ENCODE measurements at regions not wholly inside any gene's neighbourhood (a gene's known extent, or its start where the extent isn't known, plus 50 kb on each side); places are given as distances from the start of the nearest gene placed in this dataset.

- DNase-seq (ENCODE audit: insufficient read length, low spot score) (no peak), FAIRE-seq (no peak)
- TF ChIP-seq POLR2A (IDR thresholded peaks at IDR 0.05; ENCODE audit: low read depth, low read length) = no peak
- no peak for TF ChIP-seq POU2F2 (IDR thresholded peaks at IDR 0.05; ENCODE audit: low read depth, low read length)
- TF ChIP-seq TAF1 (IDR thresholded peaks at IDR 0.05; ENCODE audit: low read depth, low read length) = no peak
- no peak for TF ChIP-seq POLR2AphosphoS5 (IDR thresholded peaks at IDR 0.05; ENCODE audit: low read depth, low read length)
- TF ChIP-seq PAX5 (IDR thresholded peaks at IDR 0.05; ENCODE audit: insufficient read depth, low read length, severe bottlenecking) = no peak
- TF ChIP-seq SPI1 (IDR thresholded peaks at IDR 0.05; ENCODE audit: low read depth, low read length) = no peak
These were observed 810.6 kb upstream of the NR2F2 start for GRCh38 chr15:95519887-95520286.

GRCh38 chr15:95520511-95520910 is 810.0 kb upstream of the NR2F2 start:
- FAIRE-seq = no peak
- no peak for DNase-seq (ENCODE audit: insufficient read length, low spot score)
- TF ChIP-seq PAX5 (IDR thresholded peaks at IDR 0.05; ENCODE audit: insufficient read depth, low read length, severe bottlenecking) = no peak
- no peak for TF ChIP-seq POLR2A (IDR thresholded peaks at IDR 0.05; ENCODE audit: low read depth, low read length)
- TF ChIP-seq POU2F2 (IDR thresholded peaks at IDR 0.05; ENCODE audit: low read depth, low read length) = no peak
- TF ChIP-seq TAF1 (IDR thresholded peaks at IDR 0.05; ENCODE audit: low read depth, low read length) = no peak
- no peak for TF ChIP-seq SPI1 (IDR thresholded peaks at IDR 0.05; ENCODE audit: low read depth, low read length)
- TF ChIP-seq POLR2AphosphoS5 (IDR thresholded peaks at IDR 0.05; ENCODE audit: low read depth, low read length) = no peak

GRCh38 chr15:95520922-95521321 is 809.6 kb upstream of the NR2F2 start:
- FAIRE-seq (no peak), DNase-seq (ENCODE audit: insufficient read length, low spot score) (no peak)
- no peak for TF ChIP-seq SPI1 (IDR thresholded peaks at IDR 0.05; ENCODE audit: low read depth, low read length)
- no peak for TF ChIP-seq POLR2AphosphoS5 (IDR thresholded peaks at IDR 0.05; ENCODE audit: low read depth, low read length)
- TF ChIP-seq PAX5 (IDR thresholded peaks at IDR 0.05; ENCODE audit: insufficient read depth, low read length, severe bottlenecking) = no peak
- no peak for TF ChIP-seq TAF1 (IDR thresholded peaks at IDR 0.05; ENCODE audit: low read depth, low read length)
- TF ChIP-seq POLR2A (IDR thresholded peaks at IDR 0.05; ENCODE audit: low read depth, low read length) = no peak
- TF ChIP-seq POU2F2 (IDR thresholded peaks at IDR 0.05; ENCODE audit: low read depth, low read length) = no peak

DNA sequence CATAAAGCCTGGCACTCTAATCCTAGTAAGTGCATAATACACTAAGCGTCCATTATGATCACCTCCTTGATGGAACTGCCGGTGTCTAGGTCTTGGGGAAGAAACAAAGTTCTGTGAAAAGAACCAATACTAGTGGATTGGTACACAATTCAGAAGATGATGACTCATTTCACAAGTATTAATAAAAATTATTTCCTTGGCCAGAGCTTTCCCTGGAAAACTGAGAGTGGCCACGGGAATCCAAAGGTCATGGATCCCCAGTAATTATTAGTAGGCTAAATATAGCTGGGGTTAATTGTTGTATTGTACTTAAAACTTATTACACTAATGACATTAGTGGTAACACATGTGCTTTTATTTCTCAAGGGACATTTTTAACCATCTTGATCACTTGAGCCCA is 808.0 kb upstream of the NR2F2 start:
- no peak for FAIRE-seq
- no peak for DNase-seq (ENCODE audit: insufficient read length, low spot score)
- TF ChIP-seq TAF1 (IDR thresholded peaks at IDR 0.05; ENCODE audit: low read depth, low read length) (no peak), SPI1 (IDR thresholded peaks at IDR 0.05; ENCODE audit: low read depth, low read length) (no peak), POLR2A (IDR thresholded peaks at IDR 0.05; ENCODE audit: low read depth, low read length) (no peak), PAX5 (IDR thresholded peaks at IDR 0.05; ENCODE audit: insufficient read depth, low read length, severe bottlenecking) (no peak), POU2F2 (IDR thresholded peaks at IDR 0.05; ENCODE audit: low read depth, low read length) (no peak), POLR2AphosphoS5 (IDR thresholded peaks at IDR 0.05; ENCODE audit: low read depth, low read length) (no peak)

- TF ChIP-seq POLR2AphosphoS5 (IDR thresholded peaks at IDR 0.05; ENCODE audit: low read depth, low read length) = no peak
- no peak for TF ChIP-seq POU2F2 (IDR thresholded peaks at IDR 0.05; ENCODE audit: low read depth, low read length)
- TF ChIP-seq POLR2A (IDR thresholded peaks at IDR 0.05; ENCODE audit: low read depth, low read length) = no peak
- TF ChIP-seq SPI1 (IDR thresholded peaks at IDR 0.05; ENCODE audit: low read depth, low read length) = no peak
- no peak for TF ChIP-seq TAF1 (IDR thresholded peaks at IDR 0.05; ENCODE audit: low read depth, low read length)
- TF ChIP-seq PAX5 (IDR thresholded peaks at IDR 0.05; ENCODE audit: insufficient read depth, low read length, severe bottlenecking) = no peak
- no peak for FAIRE-seq
- DNase-seq (ENCODE audit: insufficient read length, low spot score) = no peak
These were observed 801.6 kb upstream of the NR2F2 start for GRCh38 chr15:95528920-95529319.

- DNase-seq (ENCODE audit: insufficient read length, low spot score) (no peak), FAIRE-seq (no peak)
- TF ChIP-seq TAF1 (IDR thresholded peaks at IDR 0.05; ENCODE audit: low read depth, low read length) = no peak
- TF ChIP-seq POU2F2 (IDR thresholded peaks at IDR 0.05; ENCODE audit: low read depth, low read length) = no peak
- TF ChIP-seq POLR2A (IDR thresholded peaks at IDR 0.05; ENCODE audit: low read depth, low read length) = no peak
- TF ChIP-seq POLR2AphosphoS5 (IDR thresholded peaks at IDR 0.05; ENCODE audit: low read depth, low read length) = no peak
- TF ChIP-seq SPI1 (IDR thresholded peaks at IDR 0.05; ENCODE audit: low read depth, low read length) = no peak
- no peak for TF ChIP-seq PAX5 (IDR thresholded peaks at IDR 0.05; ENCODE audit: insufficient read depth, low read length, severe bottlenecking)
These were observed 793.9 kb upstream of the NR2F2 start for GRCh38 chr15:95536638-95537037.

DNA sequence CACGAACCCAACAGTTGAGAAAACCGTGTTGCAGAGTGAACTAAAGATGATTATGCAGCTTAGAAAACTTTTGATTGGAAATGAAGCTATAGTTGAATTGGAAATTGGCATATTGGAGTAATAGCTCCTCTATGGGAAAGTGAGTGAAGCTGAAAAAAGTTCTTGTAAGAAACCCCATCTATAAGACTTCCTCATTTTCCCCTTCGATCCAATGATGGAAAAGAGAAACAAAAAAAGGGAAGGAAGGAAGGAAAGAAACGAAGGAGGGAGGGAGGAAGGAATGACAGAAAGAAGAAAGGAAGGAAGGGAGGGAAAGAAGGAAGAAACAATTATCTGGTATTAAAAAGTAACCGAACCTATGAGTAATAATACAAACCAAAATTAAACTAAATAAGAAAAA is 791.8 kb upstream of the NR2F2 start:
- no peak for FAIRE-seq
- DNase-seq (ENCODE audit: insufficient read length, low spot score) = no peak
- TF ChIP-seq SPI1 (IDR thresholded peaks at IDR 0.05; ENCODE audit: low read depth, low read length) (no peak), POLR2A (IDR thresholded peaks at IDR 0.05; ENCODE audit: low read depth, low read length) (no peak), POU2F2 (IDR thresholded peaks at IDR 0.05; ENCODE audit: low read depth, low read length) (no peak), POLR2AphosphoS5 (IDR thresholded peaks at IDR 0.05; ENCODE audit: low read depth, low read length) (no peak), PAX5 (IDR thresholded peaks at IDR 0.05; ENCODE audit: insufficient read depth, low read length, severe bottlenecking) (no peak), TAF1 (IDR thresholded peaks at IDR 0.05; ENCODE audit: low read depth, low read length) (no peak)

GRCh38 chr15:95541301-95541700 is 789.2 kb upstream of the NR2F2 start:
- DNase-seq (ENCODE audit: insufficient read length, low spot score) (no peak), FAIRE-seq (no peak)
- no peak for TF ChIP-seq POLR2AphosphoS5 (IDR thresholded peaks at IDR 0.05; ENCODE audit: low read depth, low read length)
- TF ChIP-seq POLR2A (IDR thresholded peaks at IDR 0.05; ENCODE audit: low read depth, low read length) = no peak

DNA sequence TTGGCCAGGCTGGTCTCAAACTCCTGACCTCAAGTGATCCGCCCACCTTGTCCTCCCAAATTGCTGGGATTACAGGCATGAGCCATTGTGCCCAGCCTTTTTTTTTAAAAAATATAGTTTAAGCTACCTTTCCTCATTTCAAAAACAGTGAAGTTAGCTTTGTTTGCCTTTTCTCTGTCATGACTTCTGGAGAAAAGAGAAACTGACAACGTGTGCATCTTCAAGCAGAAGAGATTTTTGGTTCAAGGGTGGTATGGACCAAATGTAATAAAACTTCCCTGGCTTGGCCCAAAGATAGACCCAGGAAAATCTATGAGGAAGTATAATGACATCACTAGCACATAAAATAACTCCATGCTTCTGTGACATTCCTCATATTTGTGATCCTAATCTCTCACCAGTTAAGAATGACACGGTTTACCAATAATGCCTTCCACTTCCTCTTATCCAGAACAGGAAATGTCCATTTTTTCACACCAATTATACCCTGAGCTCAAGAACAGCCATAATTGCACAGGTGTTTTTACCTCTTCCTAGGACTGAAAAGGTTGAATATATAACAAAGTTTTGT is 781.2 kb upstream of the NR2F2 start:
- TF ChIP-seq SPI1 (IDR thresholded peaks at IDR 0.05; ENCODE audit: low read depth, low read length) (no peak), TAF1 (IDR thresholded peaks at IDR 0.05; ENCODE audit: low read depth, low read length) (no peak), PAX5 (IDR thresholded peaks at IDR 0.05; ENCODE audit: insufficient read depth, low read length, severe bottlenecking) (no peak), POLR2A (IDR thresholded peaks at IDR 0.05; ENCODE audit: low read depth, low read length) (no peak), POU2F2 (IDR thresholded peaks at IDR 0.05; ENCODE audit: low read depth, low read length) (no peak), POLR2AphosphoS5 (IDR thresholded peaks at IDR 0.05; ENCODE audit: low read depth, low read length) (no peak)
- DNase-seq (ENCODE audit: insufficient read length, low spot score) (no peak), FAIRE-seq (no peak)

DNA sequence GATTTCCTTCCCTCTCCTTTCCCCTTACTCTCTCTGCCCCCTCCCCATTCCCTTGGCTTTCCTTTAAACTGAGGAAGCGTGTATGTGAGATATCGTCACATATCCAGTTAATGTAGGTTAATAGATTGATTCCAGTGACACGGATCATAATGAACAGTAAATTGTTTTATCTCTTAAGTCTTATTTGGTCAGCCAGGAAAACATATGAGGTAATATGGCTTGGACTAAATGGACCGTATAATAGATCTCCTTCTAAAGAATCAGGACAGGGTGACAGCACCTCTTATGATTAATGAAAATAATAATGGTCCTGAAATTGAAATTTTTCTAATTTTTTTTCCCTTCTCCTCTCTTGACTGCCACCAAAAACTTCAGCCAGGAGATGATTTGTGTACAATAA is 779.8 kb upstream of the NR2F2 start:
- no peak for TF ChIP-seq SPI1 (IDR thresholded peaks at IDR 0.05; ENCODE audit: low read depth, low read length)
- no peak for TF ChIP-seq POLR2AphosphoS5 (IDR thresholded peaks at IDR 0.05; ENCODE audit: low read depth, low read length)
- TF ChIP-seq TAF1 (IDR thresholded peaks at IDR 0.05; ENCODE audit: low read depth, low read length) = no peak
- no peak for TF ChIP-seq PAX5 (IDR thresholded peaks at IDR 0.05; ENCODE audit: insufficient read depth, low read length, severe bottlenecking)
- no peak for TF ChIP-seq POU2F2 (IDR thresholded peaks at IDR 0.05; ENCODE audit: low read depth, low read length)
- no peak for TF ChIP-seq POLR2A (IDR thresholded peaks at IDR 0.05; ENCODE audit: low read depth, low read length)
- FAIRE-seq (no peak), DNase-seq (ENCODE audit: insufficient read length, low spot score) (no peak)

Measured in GM12891 (cell line).